ENCODE measurements at regions not wholly inside any gene's neighbourhood (a gene's known extent, or its start where the extent isn't known, plus 50 kb on each side); places are given as distances from the start of the nearest gene placed in this dataset.

DNA sequence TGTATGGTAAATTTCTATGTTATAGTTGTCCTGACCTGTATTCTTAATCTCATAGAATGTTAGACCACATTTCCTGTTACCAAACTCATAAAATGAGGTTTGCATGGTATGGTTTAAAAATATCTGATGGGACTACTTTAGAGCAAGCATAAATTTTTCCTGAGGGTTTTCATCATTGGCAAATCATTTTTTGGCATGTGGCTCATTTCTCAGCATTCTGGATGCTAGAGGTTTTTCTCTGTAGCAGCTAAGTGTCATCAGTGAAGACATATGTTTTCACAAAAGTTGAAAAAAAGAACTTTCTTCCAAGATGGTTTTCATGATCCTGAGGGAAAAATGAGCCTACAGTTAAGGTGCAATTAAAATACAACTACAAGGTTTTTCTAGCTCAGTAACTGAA, 503.5 kb upstream of the FAM47C start:
- TF ChIP-seq, protein P1, sequence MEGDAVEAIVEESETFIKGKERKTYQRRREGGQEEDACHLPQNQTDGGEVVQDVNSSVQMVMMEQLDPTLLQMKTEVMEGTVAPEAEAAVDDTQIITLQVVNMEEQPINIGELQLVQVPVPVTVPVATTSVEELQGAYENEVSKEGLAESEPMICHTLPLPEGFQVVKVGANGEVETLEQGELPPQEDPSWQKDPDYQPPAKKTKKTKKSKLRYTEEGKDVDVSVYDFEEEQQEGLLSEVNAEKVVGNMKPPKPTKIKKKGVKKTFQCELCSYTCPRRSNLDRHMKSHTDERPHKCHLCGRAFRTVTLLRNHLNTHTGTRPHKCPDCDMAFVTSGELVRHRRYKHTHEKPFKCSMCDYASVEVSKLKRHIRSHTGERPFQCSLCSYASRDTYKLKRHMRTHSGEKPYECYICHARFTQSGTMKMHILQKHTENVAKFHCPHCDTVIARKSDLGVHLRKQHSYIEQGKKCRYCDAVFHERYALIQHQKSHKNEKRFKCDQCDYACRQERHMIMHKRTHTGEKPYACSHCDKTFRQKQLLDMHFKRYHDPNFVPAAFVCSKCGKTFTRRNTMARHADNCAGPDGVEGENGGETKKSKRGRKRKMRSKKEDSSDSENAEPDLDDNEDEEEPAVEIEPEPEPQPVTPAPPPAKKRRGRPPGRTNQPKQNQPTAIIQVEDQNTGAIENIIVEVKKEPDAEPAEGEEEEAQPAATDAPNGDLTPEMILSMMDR (IDR thresholded peaks at IDR 0.05), result no peak
- TF ChIP-seq POLR2AphosphoS5 (IDR thresholded peaks at IDR 0.05), result no peak
